ENCODE measurements at regions not wholly inside any gene's neighbourhood (a gene's known extent, or its start where the extent isn't known, plus 50 kb on each side); places are given as distances from the start of the nearest gene placed in this dataset.

DNA sequence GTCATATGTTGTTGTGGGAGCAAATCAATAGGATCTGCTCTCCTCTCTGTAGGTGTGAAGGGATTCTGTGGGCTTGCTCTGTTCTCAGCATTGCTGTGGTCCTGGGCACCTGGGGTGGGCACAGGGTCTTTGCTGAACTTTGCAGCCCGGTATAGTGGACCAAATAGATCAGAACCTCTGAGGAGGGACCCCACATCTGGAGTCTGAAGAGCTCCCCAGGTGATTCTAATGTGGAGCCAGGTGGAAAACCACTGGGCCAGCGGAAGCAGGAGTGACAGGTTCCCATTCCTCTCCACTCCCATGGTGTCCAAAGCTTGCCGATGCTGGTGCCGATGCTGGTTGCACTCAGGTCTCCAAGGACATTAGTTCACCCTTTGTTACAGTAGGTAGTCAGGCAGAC is 257.2 kb downstream of the GLRX3 start:
- no peaks in the 10 kb centered on the region for H3K27me3 ChIP-seq
- H3K4me1 ChIP-seq = no peaks in the 10 kb centered on the region
- DNase-seq = no peak
- intact Hi-C loops (cut with DNase I; ENCODE audit: low total_unique reads) = no loop called here
- no peak for TF ChIP-seq POLR2A (IDR thresholded peaks at IDR 0.05)
- TF ChIP-seq, protein P1, sequence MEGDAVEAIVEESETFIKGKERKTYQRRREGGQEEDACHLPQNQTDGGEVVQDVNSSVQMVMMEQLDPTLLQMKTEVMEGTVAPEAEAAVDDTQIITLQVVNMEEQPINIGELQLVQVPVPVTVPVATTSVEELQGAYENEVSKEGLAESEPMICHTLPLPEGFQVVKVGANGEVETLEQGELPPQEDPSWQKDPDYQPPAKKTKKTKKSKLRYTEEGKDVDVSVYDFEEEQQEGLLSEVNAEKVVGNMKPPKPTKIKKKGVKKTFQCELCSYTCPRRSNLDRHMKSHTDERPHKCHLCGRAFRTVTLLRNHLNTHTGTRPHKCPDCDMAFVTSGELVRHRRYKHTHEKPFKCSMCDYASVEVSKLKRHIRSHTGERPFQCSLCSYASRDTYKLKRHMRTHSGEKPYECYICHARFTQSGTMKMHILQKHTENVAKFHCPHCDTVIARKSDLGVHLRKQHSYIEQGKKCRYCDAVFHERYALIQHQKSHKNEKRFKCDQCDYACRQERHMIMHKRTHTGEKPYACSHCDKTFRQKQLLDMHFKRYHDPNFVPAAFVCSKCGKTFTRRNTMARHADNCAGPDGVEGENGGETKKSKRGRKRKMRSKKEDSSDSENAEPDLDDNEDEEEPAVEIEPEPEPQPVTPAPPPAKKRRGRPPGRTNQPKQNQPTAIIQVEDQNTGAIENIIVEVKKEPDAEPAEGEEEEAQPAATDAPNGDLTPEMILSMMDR (IDR thresholded peaks at IDR 0.05) = no peak
- H3K4me3 ChIP-seq = no peak overlapping the region
- H3K9me3 ChIP-seq = no peaks in the 10 kb centered on the region
- H3K36me3 ChIP-seq = no peaks in the 10 kb centered on the region
- no peak overlapping the region for H3K27ac ChIP-seq

DNA sequence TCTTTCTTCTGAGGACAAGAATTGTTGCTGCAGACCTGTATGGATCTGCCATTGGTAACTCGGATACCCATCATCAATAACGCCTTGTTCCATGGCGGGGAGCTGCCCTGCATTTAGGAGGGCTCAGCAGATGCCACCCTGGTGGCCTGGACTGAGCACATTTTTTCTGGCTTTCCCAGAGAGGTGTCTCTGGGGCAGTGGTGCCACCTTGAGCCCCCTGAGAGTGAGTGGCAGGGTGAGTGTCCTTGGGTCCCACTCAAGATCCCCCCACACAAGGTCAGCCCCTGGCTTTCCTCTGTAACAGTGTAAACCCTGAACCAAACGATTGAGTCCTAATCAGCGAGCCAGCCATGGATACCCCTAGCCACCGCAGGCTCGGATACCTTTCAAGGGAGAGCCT is 258.6 kb downstream of the GLRX3 start:
- H3K27me3 ChIP-seq = no peaks in the 10 kb centered on the region
- TF ChIP-seq, protein P1 (IDR thresholded peaks at IDR 0.05) = no peak
- no peak for TF ChIP-seq POLR2A (IDR thresholded peaks at IDR 0.05)
- H3K36me3 ChIP-seq = no peaks in the 10 kb centered on the region
- no peak overlapping the region for H3K27ac ChIP-seq
- H3K4me1 ChIP-seq = no peaks in the 10 kb centered on the region
- intact Hi-C loops (cut with DNase I; ENCODE audit: low total_unique reads) = no loop called here
- no peaks in the 10 kb centered on the region for H3K9me3 ChIP-seq
- no peak for DNase-seq
- H3K4me3 ChIP-seq = no peak overlapping the region

DNA sequence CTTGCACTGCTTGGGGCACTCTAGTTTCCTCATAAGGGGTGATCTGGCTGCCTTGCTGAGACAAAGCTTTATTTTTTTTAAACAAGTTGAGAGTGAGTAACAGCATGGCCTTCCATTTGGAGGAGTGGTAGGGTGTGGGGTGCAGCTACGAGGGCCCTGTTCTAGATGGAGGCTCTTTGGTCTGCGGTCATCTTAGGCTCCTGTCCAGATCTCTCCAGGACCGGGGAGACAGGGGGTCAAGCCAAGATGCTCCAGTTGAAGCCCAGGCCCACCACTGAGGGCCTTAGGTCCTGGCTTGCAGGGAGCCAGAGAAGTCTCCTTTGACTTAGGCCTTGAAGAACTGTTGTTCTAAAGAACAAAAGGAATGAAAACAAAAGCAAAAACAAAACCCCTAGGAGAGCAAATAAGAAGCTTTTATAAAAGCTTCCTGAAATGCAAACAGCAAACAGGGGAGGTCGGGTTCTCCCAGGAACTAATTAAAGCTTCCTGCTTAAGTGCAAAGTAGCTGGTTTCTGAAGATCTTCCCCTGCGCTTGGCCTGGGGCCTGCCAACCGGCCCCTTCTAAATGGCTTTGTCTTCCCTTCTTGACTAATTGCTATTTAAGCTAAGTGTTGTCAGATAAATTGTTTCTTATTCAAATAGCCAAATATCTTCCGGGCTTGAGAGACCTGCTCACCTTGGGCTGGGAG is 259.2 kb downstream of the GLRX3 start:
- H3K27me3 ChIP-seq = no peaks in the 10 kb centered on the region
- no peaks in the 10 kb centered on the region for H3K9me3 ChIP-seq
- intact Hi-C loops (cut with DNase I; ENCODE audit: low total_unique reads) = no loop called here

DNA sequence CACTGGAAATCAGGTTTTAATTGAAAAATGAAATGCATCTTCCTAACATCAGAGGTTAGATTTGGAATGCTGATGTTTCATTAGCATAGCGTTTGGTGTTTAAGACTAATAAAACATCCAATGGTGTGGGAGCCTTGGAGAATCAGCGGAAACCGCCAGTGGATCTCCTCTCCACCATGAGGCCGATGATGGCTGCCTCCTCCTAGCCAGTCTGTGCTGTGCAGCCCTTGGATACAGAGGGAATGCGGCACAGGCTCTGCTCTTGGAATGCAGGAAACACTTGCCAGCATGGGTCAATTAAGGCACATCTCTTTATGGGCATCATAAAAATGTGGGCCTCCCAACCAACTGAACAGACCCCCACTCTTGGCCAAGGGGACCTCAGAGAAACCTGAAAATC is 259.9 kb downstream of the GLRX3 start:
- H3K4me3 ChIP-seq = no peak overlapping the region
- no peak for DNase-seq
- intact Hi-C loops (cut with DNase I; ENCODE audit: low total_unique reads) = no loop called here
- H3K36me3 ChIP-seq = no peaks in the 10 kb centered on the region
- TF ChIP-seq, protein P1 (IDR thresholded peaks at IDR 0.05) = no peak
- TF ChIP-seq POLR2A (IDR thresholded peaks at IDR 0.05) = no peak
- no peak overlapping the region for H3K27ac ChIP-seq
- H3K4me1 ChIP-seq = no peaks in the 10 kb centered on the region
- no peaks in the 10 kb centered on the region for H3K27me3 ChIP-seq
- H3K9me3 ChIP-seq = no peaks in the 10 kb centered on the region

More for the DNA sequence above, 259.2 kb downstream of the GLRX3 start:
- Histone ChIP-seq H3K27ac (no peak overlapping the region), H3K36me3 (no peaks in the 10 kb centered on the region), H3K4me3 (no peak overlapping the region), H3K4me1 (no peaks in the 10 kb centered on the region)
- TF ChIP-seq, protein P1 (IDR thresholded peaks at IDR 0.05) = no peak
- TF ChIP-seq POLR2A (IDR thresholded peaks at IDR 0.05) = no peak
- no peak for DNase-seq

DNA sequence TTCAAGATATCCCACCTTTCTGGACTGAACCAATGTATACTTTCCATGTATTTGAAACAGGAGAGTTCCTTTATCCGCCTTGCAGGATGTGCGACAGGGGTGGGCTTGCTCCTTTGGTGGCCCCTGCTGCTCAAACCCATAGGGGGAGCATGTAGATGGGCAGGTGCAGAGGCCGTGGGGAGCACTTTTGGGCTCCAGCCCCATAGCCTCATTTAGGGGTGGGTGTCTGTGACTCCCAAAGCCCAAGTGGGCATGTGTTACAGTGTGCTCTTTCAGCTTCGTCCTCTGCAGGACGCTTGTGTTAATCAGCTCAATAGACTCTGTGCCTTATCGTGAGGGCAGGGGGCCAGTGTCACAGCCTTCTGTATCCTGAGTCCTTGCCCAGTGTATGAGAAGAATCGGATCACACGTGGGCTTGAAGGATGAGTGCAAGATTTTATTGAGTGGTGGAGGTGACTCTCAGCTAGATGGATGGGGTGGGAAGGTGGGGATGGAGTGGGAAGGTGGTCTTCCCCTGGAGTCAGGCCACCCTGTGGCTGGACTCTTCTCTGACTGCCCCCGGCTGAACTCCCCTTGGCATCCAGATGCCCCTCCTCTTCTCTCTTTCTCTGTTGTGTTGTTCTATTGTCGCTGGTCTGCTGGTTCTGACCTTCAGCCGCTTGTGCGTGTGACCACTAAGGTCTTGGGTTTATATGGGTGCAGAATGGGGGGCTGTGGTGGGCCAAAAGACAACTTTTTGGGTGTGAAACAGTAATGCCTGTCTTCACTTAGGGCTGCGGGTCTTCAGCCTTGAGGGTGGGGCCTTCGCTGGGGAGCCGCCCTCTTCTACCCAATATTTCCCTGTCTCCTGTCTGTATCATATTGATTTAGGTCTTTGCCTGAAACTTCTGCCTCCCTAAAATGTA is 262.2 kb downstream of the GLRX3 start:
- Histone ChIP-seq H3K27ac (no peak overlapping the region), H3K36me3 (no peaks in the 10 kb centered on the region), H3K4me3 (no peak overlapping the region), H3K9me3 (no peaks in the 10 kb centered on the region), H3K4me1 (no peaks in the 10 kb centered on the region), H3K27me3 (no peaks in the 10 kb centered on the region)
- no peak for TF ChIP-seq POLR2A (IDR thresholded peaks at IDR 0.05)
- TF ChIP-seq, protein P1 (IDR thresholded peaks at IDR 0.05) = no peak
- DNase-seq = no peak
- intact Hi-C loops (cut with DNase I; ENCODE audit: low total_unique reads) = no loop called here
